Smooth muscle cell (in vitro differentiated cells): ENCODE measurements at regions not wholly inside any gene's neighbourhood (a gene's known extent, or its start where the extent isn't known, plus 50 kb on each side); places are given as distances from the start of the nearest gene placed in this dataset.

Source experiments
- DNase-seq: peaks from one replicate; lab custom pipeline; 2025; ENCODE audit not compliant: unreplicated experiment; lab: John Stamatoyannopoulos, UW
- H2AFZ ChIP-seq: fragments of 200-600 bp; sonication (generic); 2 replicates; pipeline ENCODE4 v1.6.0; 2016; ENCODE audit warnings: antibody characterized with exemption, low read depth, mild to moderate bottlenecking
- H3F3A ChIP-seq: fragments of 200-600 bp; sonication (generic); 2 replicates; pipeline ENCODE4 v1.6.0; 2017; ENCODE audit warnings: antibody characterized with exemption, low read depth
- H3K27ac ChIP-seq: fragments of 200-600 bp; sonication (generic); 2 replicates; pipeline ENCODE4 v1.5.1; 2016; ENCODE audit warnings: low read depth, mild to moderate bottlenecking
- H3K27me3 ChIP-seq: fragments of 200-600 bp; sonication (generic); 2 replicates; pipeline ENCODE4 v1.6.1; 2016; ENCODE audit warnings: low read depth, mild to moderate bottlenecking
- H3K36me3 ChIP-seq: fragments of 200-600 bp; sonication (generic); 2 replicates; pipeline ENCODE4 v1.5.1; 2016; ENCODE audit warnings: low read depth
- H3K4me1 ChIP-seq: fragments of 200-600 bp; sonication (generic); 2 replicates; pipeline ENCODE4 v1.5.1; 2016; ENCODE audit warnings: low read depth
- H3K4me2 ChIP-seq: fragments of 200-600 bp; sonication (generic); 2 replicates; pipeline ENCODE4 v1.6.0; 2016; ENCODE audit warnings: mild to moderate bottlenecking
- H3K4me3 ChIP-seq: fragments of 200-600 bp; sonication (generic); 2 replicates; pipeline ENCODE4 v1.5.1; 2016; ENCODE audit warnings: mild to moderate bottlenecking
- H3K79me2 ChIP-seq: fragments of 200-600 bp; sonication (generic); 2 replicates; pipeline ENCODE4 v1.6.0; 2016; ENCODE audit warnings: low read depth, mild to moderate bottlenecking
- H3K9ac ChIP-seq: fragments of 200-600 bp; sonication (generic); 2 replicates; pipeline ENCODE4 v1.6.0; 2016; ENCODE audit warnings: low read depth
- H3K9me3 ChIP-seq: fragments of 200-600 bp; sonication (generic); replicated peaks from 2 replicates; pipeline ENCODE4 v1.5.1; 2016; ENCODE audit warnings: low read depth
- H4K20me1 ChIP-seq: fragments of 200-600 bp; sonication (generic); 2 replicates; pipeline ENCODE4 v1.6.0; 2016; ENCODE audit warnings: low read depth
- WGBS: methylation state at CpG from one replicate; pipeline ENCODE4 v1.1.7; 2016; ENCODE audit warnings: low lambda C conversion rate; 5-methylcytosine and 5-hydroxymethylcytosine counted together
- TF ChIP-seq, protein P1 (sequence below): fragments of 200-600 bp; sonication (generic); IDR thresholded peaks from 2 replicates; pipeline ENCODE4 v1.5.1; 2017; ENCODE audit warnings: borderline replicate concordance, mild to moderate bottlenecking, antibody characterized with exemption; ENCODE audit not compliant: insufficient read depth, poor library complexity, severe bottlenecking

DNA sequence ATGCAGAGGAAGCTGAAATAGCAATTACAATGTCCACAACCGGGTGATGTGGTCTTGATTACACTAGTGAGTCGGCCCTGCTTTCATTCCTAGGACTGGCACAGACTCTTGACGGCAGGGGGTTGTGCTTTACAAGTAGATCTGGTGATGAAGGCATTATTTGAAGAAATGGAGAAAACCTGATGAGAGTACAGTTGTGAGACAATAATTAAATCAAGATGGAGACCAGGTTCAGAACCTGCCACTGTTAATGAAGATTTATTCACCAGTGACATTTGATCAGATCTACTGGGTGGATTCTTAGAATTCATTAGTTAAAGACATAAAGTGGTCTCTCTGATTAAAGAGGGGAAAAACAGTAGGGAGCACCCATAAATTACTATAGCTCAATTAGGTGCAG, 747.2 kb downstream of the STPG2 start:
- TF ChIP-seq, protein P1, sequence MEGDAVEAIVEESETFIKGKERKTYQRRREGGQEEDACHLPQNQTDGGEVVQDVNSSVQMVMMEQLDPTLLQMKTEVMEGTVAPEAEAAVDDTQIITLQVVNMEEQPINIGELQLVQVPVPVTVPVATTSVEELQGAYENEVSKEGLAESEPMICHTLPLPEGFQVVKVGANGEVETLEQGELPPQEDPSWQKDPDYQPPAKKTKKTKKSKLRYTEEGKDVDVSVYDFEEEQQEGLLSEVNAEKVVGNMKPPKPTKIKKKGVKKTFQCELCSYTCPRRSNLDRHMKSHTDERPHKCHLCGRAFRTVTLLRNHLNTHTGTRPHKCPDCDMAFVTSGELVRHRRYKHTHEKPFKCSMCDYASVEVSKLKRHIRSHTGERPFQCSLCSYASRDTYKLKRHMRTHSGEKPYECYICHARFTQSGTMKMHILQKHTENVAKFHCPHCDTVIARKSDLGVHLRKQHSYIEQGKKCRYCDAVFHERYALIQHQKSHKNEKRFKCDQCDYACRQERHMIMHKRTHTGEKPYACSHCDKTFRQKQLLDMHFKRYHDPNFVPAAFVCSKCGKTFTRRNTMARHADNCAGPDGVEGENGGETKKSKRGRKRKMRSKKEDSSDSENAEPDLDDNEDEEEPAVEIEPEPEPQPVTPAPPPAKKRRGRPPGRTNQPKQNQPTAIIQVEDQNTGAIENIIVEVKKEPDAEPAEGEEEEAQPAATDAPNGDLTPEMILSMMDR, result no peak
- no peak overlapping the region for H3K4me3 ChIP-seq
- H3K9ac ChIP-seq, result no peak overlapping the region
- no peak overlapping the region for H3K27ac ChIP-seq
- H4K20me1 ChIP-seq, result no peaks in the 10 kb centered on the region
- no peak overlapping the region for H2AFZ ChIP-seq
- DNase-seq, result no peak
- no peaks in the 10 kb centered on the region for H3K36me3 ChIP-seq
- no peaks in the 10 kb centered on the region for H3K27me3 ChIP-seq
- no peaks in the 10 kb centered on the region for H3K79me2 ChIP-seq
- H3K4me2 ChIP-seq, result no peak overlapping the region
- 66% methylated on average over 3 of the region's 3 CpGs for WGBS
- no peaks in the 10 kb centered on the region for H3F3A ChIP-seq
- H3K9me3 ChIP-seq, result no peaks in the 10 kb centered on the region
- no peaks in the 10 kb centered on the region for H3K4me1 ChIP-seq

DNA sequence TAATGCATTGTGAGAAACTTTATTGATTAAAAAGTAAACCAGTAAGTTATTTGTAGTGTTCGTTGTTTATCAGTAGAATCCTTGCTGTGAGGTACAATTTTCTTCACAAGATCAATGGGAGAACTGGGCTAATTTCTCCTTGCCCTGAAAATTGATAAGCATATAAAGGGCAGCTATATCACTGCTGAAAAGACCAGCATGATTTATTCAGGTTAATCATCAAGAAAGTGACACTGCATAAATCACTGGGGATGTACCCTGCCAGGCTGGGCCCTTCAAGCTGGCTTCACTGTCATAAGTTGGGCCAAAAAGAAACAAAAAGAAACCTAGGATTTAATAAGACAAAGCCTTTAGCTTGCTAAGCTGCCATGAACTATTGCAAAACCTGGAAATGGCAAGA, 746.7 kb downstream of the STPG2 start:
- H3K9ac ChIP-seq, result no peak overlapping the region
- no peak overlapping the region for H2AFZ ChIP-seq
- 79% methylated on average over 1 of the region's 1 CpG for WGBS
- TF ChIP-seq, protein P1, result no peak
- H3K79me2 ChIP-seq, result no peaks in the 10 kb centered on the region
- H3K4me1 ChIP-seq, result no peaks in the 10 kb centered on the region
- no peak overlapping the region for H3K4me2 ChIP-seq
- no peak for DNase-seq
- H3K4me3 ChIP-seq, result no peak overlapping the region
- no peaks in the 10 kb centered on the region for H3K36me3 ChIP-seq
- no peaks in the 10 kb centered on the region for H3K9me3 ChIP-seq
- H3K27me3 ChIP-seq, result no peaks in the 10 kb centered on the region
- no peaks in the 10 kb centered on the region for H4K20me1 ChIP-seq
- H3K27ac ChIP-seq, result no peak overlapping the region
- H3F3A ChIP-seq, result no peaks in the 10 kb centered on the region

DNA sequence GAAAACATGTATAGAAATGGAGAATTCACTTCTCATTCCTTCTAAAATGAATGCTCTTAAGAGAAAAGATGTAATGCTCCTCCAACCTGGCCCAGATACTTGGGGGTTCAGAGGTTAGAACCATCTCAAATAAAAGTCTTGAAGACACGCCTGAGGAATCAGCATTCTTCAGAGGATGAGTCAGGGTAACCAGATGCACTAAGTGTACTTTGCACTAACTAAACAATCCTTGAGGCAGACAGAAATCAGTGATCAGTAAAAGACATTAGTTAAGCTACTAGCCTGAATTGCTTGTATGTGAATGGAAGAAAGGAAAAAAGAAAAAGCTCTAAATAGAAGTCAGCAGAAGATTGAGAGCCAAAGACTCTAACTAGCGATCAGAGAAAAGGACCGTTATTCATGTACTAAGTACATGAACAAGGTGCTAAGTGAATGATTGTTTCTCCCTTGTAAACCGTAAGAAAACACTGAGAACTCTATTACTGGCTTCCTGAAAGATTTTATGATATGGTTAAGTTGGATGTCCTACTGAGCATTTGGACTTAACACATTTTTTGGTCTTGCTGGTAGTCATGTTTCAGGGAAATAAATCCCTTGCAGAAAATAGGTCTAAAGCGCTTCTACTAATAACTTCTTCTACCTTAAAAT, 738.3 kb downstream of the STPG2 start:
- H3K4me3 ChIP-seq, result no peak overlapping the region
- no peak overlapping the region for H3K27ac ChIP-seq
- no peaks in the 10 kb centered on the region for H4K20me1 ChIP-seq
- no peaks in the 10 kb centered on the region for H3K79me2 ChIP-seq
- no peaks in the 10 kb centered on the region for H3K27me3 ChIP-seq
- no peaks in the 10 kb centered on the region for H3K9me3 ChIP-seq
- no peaks in the 10 kb centered on the region for H3K36me3 ChIP-seq
- H3F3A ChIP-seq, result no peaks in the 10 kb centered on the region
- 62% methylated on average over 5 of the region's 5 CpGs for WGBS
- TF ChIP-seq, protein P1, result no peak
- no peak for DNase-seq
- H3K4me1 ChIP-seq, result no peaks in the 10 kb centered on the region
- no peak overlapping the region for H3K4me2 ChIP-seq
- H2AFZ ChIP-seq, result no peak overlapping the region
- no peak overlapping the region for H3K9ac ChIP-seq

DNA sequence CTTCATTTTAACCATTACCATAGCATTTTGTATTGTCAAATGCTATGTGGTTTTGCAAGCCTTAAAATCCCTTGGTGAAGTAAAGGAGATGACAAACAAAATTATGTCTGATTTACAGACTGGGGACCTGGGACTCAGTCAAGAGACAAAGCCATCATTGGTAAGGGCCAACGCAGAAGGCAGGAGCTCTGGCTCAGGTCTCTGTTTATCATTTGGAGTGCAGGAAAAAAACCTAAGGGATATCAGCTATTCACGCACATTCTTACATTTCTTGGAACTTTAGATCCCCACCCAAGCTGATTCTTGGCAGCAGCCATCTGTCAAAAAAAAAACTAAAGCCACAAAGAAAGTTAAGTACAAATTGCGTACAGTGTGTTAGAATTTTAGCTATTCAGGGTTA, 731.9 kb downstream of the STPG2 start:
- H3K9ac ChIP-seq, result no peak overlapping the region
- H3K4me2 ChIP-seq, result no peak overlapping the region
- no peaks in the 10 kb centered on the region for H3F3A ChIP-seq
- WGBS, result 93% methylated on average over 3 of the region's 3 CpGs
- no peaks in the 10 kb centered on the region for H3K4me1 ChIP-seq
- TF ChIP-seq, protein P1, result no peak
- no peak for DNase-seq
- H3K79me2 ChIP-seq, result no peaks in the 10 kb centered on the region
- H3K27me3 ChIP-seq, result no peaks in the 10 kb centered on the region
- H3K27ac ChIP-seq, result no peak overlapping the region
- H2AFZ ChIP-seq, result no peak overlapping the region
- H3K4me3 ChIP-seq, result no peak overlapping the region
- H3K36me3 ChIP-seq, result no peaks in the 10 kb centered on the region
- H4K20me1 ChIP-seq, result no peaks in the 10 kb centered on the region
- H3K9me3 ChIP-seq, result no peaks in the 10 kb centered on the region
